GM20000 (cell line): ENCODE measurements at regions not wholly inside any gene's neighbourhood (a gene's known extent, or its start where the extent isn't known, plus 50 kb on each side); places are given as distances from the start of the nearest gene placed in this dataset.

ENCODE experiments used
- DNase-seq: peaks from one replicate; pipeline ENCODE4 v3.0.0; 2012; ENCODE audit warnings: low spot score
- CTCF ChIP-seq: IDR thresholded peaks from 2 replicates; pipeline ENCODE4 v1.5.1; 2012; ENCODE audit warnings: mild to moderate bottlenecking, control low read depth; ENCODE audit errors: extremely low read depth, missing control alignments

DNA sequence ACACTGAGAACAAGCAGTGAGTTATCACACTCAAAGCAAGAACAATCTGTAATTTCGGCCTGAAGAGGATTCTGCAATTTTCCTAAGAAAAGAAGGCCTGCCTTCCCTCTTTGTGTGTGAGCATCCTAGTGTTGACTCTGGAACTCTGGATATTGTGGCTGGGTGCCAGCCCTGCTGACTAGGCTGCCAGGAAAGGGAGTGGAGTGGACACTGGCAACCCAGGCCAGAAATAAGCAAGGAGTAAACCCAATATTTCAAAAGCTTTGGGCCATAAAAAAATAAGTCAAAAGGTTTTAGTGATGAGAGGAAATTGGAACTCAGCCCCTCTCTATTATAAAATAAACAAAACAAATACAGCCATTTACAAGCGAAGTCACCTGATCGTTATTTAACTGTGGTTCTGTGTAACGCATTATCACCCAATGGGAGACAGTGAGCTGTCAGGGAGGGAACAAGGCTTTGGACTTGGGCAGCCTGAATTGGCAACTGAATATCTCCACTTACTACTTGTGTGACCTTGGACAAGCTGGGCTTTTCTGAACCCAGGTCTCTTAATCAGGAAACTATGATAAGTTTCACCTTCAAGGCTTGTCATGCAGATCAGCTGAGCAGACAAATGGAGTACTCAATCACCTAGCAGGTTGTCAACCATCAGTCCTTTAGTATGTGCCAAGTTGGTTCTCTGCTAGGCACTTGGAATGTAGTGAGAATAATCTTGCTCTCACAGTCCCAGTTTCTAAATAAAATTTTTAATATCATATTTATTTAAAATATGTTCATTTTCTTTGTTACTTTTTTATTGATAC lies 196.2 kb downstream of the PAX1 start:
- no peak for TF ChIP-seq CTCF
- no peak for DNase-seq

DNA sequence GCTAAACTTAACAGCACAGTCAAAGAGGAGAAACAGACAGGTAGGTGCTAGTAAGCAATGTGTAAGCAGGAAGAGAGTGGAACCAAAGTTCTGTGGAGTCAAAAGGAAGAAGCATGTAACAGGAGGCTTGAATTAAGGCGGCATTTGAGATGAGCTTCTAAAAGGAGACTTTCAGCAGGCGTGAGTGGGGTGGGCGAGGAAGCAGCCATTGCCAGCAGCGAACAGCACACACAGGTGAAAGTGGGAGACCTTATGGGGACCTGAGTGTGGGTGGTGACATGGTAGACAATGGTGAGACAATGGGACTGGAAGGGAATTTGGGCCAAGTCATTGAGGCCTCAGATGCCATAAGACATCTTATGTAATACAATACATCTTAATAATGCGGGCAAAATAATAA lies 195.0 kb downstream of the PAX1 start:
- no peak for DNase-seq
- TF ChIP-seq CTCF = no peak

DNA sequence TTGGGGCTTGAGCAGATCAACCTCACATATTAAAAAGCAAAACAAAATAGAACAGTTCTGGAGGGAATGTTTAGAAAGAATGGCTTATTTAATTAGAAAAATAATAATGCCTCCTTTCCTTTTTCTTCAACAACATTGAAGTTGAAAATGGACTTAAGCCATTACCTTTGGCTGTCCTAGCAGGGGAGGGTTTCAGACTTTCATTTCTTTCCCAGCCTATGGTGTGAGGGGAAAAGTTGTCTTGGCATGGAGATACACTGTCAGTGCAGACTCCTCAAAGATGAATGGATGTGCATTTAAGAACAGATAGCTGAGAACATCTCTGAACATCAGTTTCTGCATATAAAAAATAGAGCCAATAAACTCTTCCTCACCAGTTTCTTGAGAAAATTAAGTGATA lies 169.5 kb downstream of the PAX1 start:
- TF ChIP-seq CTCF = no peak
- DNase-seq = no peak

DNA sequence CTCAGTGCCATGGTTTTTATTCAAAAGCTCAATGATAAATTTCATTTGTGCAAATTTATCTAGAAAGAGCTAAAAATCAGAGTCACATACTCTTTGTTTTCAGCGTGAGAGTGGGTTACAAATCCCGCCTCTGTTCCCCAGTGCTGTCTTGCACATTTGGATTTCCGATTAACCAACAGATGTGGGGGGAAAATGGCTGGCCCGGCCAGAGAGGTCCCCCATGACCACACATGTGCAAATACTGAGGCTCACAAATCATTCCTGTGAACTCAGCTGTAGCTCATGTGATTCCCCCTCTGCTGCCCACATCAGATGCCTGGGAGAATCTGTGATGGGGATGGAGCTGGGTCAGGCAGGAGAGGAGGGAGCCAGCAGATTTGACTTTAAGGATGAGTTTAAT lies 168.7 kb downstream of the PAX1 start:
- TF ChIP-seq CTCF = no peak

GRCh38 chr20:21873291-21873690 lies 167.8 kb downstream of the PAX1 start:
- no peak for DNase-seq
- no peak for TF ChIP-seq CTCF

More for the DNA sequence above, 168.7 kb downstream of the PAX1 start:
- DNase-seq = no peak

GRCh38 chr20:21867811-21868210 lies 162.3 kb downstream of the PAX1 start:
- no peak for DNase-seq
- TF ChIP-seq CTCF = no peak

DNA sequence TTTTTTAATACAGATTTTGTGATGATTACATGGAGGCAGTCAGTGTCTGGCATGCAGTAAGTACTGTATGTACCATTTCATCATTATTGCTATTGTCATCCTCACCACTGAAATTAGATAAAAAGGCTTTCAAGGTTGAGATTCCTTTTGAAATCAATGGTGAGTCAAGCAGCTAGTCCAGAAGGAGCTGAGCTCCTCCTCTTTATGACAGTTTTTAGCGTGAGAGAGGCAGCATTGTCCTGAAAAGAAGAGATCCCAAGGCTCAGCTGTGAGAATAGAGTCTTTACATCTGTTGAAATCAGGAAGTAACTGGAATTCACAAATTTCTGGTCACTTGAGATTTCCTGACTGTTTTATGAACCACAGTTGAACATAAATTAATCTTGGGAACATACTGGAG lies 161.9 kb downstream of the PAX1 start:
- no peak for TF ChIP-seq CTCF
- no peak for DNase-seq
